A549 (cell line): ENCODE measurements at regions not wholly inside any gene's neighbourhood (a gene's known extent, or its start where the extent isn't known, plus 50 kb on each side); places are given as distances from the start of the nearest gene placed in this dataset.
"Not testable (repeated sequence)": the region's sequence is repeated elsewhere in the genome, so short reads cannot be mapped to it uniquely, and the experiment has no call there.

Experiments
- CTCF ChIP-seq: fragments of >200 bp; sonication (Bioruptor Twin); formaldehyde crosslinking; IDR thresholded peaks from 3 replicates; pipeline ENCODE4 v1.5.1; 2016
- EP300 ChIP-seq, 2 experiments: fragments of >200 bp; sonication (Bioruptor Twin); formaldehyde crosslinking; IDR thresholded peaks; 2 replicates in 1 of 2; 3 replicates in 1 of 2; pipeline ENCODE4 v1.6.1; 2016 to 2017

GRCh38 chr7:142495301-142495700, 237.4 kb upstream of the PRSS58 start:
- TF ChIP-seq EP300 (IDR thresholded peaks at IDR 0.05); CTCF: not testable (repeated sequence)
